T1000 (cell line): ENCODE measurements at regions not wholly inside any gene's neighbourhood (a gene's known extent, or its start where the extent isn't known, plus 50 kb on each side); places are given as distances from the start of the nearest gene placed in this dataset.

Experiments used
- DNase-seq: peaks from one replicate; lab custom pipeline; 2025; ENCODE audit warnings: mixed read lengths; lab: John Stamatoyannopoulos, UW

DNA sequence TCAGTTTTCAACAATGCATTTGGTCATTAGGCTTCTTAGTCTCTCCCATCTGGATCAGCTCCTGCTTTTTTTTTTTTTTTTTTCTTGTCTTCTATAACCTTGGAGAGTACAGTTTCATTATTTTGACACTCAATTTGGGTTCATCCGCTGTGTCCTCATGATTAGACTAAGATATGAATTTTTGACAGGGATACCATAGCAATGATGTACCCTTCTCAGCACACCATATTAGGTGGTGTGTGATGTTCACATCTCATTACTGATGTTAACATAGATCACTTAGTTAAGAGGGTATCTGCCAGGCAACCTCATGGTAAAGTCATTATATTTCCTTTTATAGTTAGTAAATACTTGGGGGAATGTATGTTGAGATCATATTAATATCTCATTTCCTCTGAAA lies 445.5 kb upstream of the IGFBP3 start:
- DNase-seq = no peak

DNA sequence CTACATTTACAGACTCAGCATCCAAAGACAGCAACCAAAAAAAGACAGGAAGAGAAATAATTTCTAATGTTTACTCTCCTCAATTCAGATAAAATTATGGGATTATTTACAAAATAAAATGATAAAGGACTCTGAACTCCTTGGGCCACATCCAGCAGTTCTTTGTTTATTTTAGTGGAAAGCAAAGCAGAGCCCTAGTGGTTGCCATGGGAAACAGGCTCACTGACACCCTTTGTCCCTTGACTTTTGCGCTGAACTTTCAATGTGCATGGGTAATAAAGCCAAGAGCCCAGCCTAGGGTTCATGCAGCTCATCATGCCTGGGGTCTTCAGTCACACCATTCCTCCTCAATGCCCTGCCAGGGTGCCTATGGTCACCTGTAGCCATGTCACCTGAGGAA lies 442.6 kb upstream of the IGFBP3 start:
- no peak for DNase-seq

DNA sequence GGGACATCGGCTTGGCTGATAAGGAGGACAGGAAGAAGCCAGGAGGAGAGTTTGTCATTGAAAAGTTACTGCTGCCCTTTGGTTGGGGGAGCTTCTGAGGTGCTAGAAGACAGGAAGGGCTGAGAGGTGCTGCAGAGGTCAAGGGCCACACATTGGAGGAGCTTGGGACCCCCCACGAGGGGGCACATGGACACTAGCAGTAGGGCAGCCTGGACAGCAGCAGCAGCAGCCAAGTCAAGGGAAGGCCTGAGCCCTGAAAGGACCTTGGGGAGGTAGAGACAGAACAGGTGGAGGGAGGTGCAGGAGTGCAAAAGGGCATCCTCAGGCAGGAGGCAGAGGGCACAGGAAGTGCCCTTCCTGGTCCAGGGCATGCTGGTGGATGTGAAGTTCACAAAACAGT lies 439.7 kb upstream of the IGFBP3 start:
- DNase-seq = no peak

DNA sequence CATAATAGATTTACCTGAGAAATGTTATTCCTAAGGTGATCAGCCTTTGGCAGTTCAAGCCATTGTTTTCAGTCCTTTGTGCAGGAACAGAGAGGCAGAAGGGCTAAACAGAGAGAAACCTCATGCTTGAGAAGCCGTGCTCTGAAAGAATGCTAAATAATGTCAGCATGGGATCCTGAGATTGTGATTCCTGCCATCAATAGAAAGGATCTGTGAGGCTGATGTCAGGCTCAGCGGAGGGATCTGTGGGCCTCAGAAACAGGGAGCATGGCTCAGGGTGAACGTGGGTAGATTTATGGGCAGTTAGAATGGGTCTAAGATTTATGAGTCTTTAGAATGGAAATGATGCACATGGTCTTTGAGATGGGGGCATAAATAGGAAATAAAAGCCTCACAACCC lies 439.2 kb upstream of the IGFBP3 start:
- DNase-seq = no peak

DNA sequence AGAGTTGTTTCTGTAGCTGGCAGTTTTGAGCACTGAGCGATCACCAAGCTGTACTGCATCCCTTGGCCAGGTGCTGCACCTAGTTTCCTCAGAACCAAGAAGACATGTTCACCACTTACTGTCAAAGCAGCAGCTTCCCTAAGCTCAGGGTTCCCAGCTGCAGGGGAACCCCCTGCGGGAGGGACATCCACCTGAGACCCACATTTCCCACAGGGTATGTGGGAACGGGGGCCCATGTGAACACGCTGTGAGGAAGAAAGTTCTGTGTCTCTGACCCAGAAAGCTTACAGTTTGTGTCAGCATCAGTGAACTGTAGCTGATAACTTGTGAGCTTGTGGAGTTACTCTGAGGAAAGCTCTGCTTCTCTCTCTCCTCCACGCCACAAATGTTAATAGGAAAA lies 436.8 kb upstream of the IGFBP3 start:
- no peak for DNase-seq

DNA sequence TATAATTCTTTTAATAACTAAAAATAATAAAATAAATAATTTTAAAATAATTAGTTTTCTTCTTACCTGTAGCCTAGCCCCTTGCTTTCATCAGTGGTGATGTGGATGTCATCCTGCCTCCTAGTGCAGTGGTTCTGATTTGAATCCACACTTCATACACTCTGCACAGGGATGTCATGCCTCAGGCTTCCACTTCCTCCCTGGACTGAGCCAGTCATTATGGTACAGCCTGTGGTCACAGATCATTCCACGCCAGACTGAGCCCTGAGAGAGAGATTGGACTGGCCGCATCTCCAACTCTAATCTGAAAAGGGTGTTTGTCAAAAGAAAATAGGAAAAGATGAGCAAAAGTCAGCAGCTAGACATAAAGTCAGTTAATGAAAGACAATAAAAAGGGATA lies 436.2 kb upstream of the IGFBP3 start:
- no peak for DNase-seq

DNA sequence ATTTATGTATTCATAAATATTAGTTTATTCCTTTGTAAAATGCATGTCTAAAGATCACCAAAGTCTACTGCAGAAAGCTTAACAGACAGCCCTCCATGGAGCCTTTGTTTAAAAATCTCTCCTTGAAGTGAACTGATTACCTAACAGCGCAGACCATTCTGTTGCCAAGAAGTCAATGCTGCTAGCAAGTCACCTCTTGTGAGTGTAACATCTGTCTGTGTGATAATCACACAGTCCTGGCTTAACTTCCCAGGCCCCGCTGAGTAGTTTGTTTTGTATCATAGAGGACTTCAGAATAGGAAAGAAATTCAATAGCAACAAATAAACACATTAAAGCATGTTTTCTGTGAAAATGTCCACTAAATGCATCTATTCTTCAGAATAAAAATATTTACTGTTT lies 435.3 kb upstream of the IGFBP3 start:
- DNase-seq = no peak

DNA sequence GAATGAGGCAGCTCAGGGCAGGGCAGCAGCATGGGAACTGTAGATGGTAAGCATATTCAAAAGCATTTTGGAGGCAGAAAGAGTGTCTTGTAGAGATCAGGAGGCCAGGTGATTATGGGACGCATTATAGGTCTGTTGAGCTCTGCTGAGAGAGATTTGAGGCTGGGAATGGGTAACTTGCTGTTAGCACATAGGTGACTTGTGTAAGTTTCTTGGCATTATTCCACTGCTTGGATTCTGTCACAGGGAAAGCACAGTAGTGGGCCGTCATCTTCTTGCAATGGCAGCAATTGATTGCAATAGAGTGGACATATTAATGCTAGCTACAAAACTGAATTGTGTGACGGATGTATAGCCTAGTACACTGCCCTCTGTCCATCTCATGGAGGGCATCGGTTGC lies 434.3 kb upstream of the IGFBP3 start:
- DNase-seq = no peak

DNA sequence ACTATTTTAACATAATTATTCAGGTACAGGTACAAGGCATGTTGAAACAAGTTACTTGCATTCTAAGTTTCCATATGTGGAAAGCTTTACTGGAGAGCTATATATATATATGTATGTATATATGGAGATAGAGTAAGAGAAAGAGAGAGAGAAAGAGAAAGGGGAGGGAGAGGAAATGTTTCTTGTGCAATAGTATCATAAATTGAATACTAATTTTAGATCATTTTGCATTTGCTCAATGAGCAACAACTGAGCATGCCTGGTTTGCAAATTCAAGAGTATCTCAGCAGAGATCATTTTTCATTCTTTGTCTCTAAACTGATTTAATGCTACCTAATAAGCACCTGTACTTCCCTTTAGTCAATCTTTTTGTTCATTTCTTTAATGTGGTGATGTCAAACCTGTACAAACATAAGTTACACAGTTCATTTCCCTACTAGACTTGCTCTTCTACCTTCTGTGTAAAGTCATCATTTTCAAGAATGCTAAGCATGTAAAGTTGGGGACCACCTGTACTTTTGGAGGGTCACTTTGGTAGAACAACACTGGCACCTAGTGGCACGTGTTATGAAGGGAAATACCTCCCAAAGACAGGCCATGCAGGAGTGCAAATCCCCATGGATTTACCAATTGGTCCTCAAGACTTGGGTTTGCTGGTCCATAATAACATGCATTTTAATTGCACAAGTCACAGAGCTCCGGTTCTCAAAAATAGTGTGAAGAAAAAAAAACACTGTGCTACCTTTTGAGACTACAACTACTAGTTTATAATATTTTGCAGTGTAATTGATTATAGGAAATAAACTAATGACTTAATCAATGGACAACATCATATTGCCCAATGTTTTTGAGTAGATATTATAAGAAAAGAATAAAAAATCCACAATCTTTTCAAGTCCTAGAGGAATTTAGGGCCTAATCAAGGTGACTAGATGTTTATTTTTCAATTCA lies 431.2 kb upstream of the IGFBP3 start:
- DNase-seq = peak; percentile 47

DNA sequence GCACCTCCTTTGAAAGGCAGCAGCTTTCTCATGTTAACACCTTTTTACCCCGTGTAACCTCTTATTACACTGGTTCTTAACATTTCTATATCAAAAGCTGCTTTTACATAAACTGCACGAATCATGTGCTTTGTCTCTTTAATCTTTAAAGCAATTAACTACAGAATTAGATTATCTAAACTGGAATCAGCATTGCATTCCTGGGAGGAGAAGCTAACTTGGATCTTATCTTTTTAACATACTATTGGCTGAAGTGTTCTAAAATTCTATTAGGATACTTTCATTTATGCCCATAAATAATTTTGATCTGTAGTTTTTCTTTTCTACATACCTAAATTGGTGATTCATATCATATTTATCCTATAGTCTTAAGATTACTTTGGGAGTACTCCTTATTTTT lies 428.4 kb upstream of the IGFBP3 start:
- no peak for DNase-seq

DNA sequence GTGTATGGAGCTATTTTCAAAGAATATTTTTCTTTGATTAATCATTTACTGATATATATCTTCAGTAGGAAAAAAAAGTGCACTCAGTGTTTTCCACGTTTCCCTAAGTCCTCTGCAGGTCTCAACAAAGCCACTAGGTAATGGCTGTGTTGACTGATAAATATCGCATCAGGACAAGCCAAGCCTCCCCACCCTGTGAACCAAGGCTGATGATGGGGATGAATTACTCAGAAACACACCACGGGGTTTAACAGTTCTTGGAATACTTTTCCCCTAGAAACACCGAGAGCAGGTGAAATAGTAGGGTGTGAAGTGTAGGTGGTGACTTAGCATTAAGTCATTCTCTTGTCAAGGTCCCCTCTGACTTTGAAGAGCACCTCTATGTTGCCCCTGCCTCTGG lies 423.5 kb upstream of the IGFBP3 start:
- no peak for DNase-seq

DNA sequence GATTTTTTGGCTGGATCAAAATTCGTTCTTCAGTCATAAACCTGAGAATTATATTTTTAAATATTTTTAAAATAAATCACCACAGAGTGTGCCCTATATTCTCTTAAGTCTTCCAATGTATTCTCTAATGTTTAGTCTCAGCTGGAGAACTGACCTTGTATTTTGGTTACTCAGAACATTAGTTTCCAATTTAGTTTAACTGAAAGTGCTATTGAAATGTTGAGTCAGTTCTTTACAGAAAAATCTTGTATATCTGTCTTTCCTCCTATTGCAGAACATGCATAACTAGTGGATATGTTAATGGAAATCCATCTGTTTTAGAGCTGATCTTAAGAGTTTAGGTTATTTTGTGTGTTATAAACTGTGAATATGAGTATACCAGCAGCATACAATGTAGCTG lies 422.7 kb upstream of the IGFBP3 start:
- DNase-seq = no peak

DNA sequence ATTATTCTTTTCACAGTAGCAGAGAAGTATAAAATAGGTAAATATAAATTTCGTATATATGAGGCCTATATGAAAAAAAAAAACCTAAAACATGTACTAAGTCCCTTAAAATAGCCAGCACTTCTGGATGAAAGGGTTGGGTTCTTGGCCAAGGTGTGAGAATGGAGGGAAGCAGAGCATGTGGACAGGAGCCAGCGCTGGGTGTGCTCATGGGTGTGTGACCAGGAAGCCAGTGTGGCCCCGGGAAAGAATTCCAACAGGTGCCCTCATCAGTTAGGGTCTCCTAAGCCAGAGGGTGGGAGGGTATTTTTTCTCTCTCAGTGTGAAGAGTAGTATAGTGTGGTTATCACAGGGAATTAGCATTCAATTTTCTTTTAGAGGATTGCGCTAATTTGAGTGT lies 401.9 kb upstream of the IGFBP3 start:
- DNase-seq = no peak

DNA sequence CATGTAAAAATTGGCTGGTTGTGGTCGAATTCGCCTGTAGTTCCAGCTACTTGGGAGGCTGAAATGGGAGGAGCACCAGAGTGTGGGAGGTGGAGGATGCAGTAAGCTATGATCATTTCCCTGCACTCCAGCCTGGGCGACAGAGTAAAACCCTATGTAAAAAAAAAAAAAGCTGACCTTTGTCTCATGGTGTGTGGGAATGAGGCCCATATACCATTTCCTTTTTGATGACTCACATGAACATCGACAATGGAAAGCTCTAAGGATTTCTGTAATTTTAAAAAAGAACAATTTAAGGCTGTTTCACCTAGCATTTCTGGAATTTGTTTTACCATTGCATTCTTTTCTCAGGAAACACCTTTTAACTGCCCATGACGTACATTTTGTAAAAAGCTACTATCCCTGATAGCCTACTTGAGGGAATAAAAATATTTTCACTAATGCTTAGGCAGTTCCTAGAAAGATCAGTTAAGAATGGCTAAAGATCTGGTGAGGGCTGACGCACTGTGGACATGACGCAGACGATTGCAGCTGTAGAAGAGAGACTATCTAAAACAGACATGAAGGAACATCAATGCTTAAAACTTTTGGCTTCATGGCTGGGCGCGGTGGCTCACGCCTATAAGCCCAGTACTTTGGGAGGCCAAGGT lies 400.6 kb upstream of the IGFBP3 start:
- no peak for DNase-seq

DNA sequence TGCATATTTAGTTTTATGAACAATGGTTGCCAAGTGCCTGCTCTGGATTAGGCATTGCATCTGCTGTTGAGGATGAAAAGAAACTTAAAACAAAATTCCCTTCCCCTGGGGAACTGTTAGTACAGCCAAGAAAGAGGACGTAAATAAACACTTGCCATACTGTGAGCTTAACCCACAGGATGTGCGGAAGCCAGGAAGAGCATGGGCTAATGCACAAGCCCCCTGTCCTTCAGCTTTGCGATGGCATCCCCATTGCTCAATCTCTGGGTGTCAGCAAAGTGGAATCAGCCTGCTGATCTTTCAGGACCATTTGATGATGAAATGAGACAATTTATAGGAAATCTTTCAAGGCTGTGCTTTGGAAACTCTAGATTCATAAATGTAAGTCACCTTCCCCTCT lies 399.9 kb upstream of the IGFBP3 start:
- DNase-seq = no peak

DNA sequence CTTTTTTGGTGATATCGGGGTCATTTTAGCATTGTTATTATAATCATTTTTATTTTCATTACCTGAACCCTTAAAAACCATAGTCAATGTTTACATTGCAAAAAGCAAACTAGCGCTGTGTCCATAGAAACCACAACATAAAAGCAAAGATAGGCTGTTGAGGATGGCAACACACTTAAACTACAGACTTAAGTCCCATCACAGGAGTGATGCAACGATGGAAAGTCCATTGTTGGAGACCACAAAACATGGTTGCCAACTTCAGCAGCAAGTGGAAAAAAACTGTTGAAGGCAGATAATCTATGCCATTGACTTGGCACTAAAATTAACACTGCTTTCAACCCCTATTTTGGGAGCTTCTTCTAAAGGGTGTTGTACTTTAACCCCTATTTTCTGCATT lies 398.8 kb upstream of the IGFBP3 start:
- DNase-seq = no peak

DNA sequence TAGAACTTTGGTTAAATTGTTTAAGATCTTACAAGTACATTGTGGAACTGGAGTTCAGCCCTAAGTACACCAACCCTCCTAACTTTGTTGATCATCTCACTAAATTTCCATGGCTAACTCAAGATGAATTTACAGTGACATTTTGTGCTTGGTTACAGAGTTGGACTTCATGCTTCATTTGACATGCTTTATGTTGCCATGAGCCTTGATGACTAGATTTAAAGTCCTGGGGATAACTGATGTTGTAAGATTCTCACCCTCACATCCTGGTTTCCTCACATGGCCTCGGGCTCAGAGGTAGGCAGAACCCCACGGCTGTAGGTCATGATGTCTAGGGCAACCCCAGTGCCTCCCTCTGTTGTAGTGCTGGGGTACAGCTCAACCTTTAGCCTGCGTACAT lies 397.2 kb upstream of the IGFBP3 start:
- no peak for DNase-seq

DNA sequence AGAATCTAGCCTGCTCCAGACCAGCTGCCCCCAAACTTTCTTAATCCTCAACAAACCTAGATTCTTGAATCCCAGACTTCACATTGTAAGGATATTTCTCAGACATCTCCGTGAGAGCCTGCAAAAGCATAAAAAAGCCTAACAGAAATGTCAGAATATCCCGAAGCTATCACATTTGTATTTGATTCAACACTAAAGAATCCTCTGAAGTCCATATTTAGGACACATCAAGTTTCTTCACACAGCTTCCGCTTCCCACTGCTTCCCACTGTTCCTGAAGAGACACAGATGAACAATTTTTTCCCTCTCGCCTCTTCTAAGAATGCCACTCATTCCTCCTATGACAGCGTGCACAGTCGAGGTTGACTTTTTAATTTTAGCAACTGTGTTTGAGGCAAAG lies 396.2 kb upstream of the IGFBP3 start:
- DNase-seq = no peak

DNA sequence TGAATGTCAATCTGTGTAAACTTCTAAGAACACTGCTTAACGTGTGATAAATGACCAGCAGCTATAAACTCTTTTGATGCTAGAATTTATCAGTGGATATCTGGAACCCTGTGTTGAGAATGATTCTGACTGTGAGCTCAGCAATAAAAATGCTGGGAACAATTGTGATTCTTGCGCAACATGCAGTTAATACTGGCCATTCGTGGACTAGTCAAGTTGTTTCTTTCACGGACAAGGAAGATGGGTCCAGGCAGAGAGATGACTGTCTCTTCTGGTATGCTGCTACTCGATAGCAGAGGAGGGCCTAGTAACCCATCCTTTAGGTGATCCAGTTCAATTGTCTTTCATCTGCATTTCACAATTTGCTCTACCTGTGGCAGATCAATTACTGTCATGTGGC lies 394.8 kb upstream of the IGFBP3 start:
- peak; percentile 18 for DNase-seq

DNA sequence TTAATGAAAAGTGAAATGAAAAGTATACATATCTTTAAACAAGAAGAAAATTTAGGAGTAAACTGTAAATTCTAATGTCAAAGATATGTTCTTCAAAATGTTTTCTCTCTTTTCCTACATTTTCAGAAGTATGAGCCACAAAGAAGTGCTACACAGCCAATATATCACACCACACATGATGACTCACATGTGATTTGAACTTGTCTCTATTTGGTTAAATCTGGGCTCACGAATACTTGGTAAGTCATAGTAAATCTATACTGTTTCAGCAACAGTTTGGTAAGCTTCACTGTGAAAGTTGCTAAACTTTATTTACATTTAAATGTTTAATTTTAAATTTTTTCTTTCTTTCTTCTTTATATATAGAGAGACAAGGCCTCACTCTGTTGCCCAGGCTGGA lies 380.6 kb upstream of the IGFBP3 start:
- no peak for DNase-seq

DNA sequence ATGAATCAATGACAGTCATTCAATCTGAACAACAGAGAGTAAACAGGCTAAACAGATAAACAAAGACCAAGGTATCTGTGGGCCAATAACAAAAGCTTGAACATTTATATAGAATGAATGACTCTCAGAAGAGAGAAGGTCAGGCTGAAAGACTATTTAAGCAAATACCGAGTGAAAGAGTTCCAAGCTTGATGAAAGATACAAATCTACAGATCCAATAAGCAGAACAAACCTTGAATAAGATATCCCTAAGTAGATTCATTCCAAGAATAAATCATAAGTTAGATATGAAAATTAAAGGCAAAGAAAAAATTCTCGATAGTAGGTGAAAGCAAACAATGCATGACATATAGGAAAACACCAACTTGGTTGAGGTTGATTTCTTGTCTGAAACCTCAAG lies 376.4 kb upstream of the IGFBP3 start:
- DNase-seq = no peak

DNA sequence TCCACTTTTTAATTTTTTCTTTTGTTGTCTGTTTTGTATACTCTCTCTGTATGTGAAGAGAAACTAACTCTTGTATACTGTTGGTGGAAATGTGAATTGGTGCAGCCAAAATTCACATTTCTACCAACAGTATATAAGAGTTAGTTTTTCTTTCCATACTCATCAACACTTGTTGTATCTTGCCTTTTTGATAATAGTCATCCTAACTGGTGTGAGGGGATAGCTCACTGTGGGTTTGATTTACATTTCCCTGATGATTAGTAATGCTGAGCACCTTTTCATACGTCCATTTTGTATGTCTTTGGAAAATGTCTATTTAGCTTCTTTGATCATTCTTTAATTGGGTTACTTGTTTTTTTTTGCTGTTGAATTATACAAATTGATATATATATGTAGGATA lies 375.5 kb upstream of the IGFBP3 start:
- DNase-seq = no peak

DNA sequence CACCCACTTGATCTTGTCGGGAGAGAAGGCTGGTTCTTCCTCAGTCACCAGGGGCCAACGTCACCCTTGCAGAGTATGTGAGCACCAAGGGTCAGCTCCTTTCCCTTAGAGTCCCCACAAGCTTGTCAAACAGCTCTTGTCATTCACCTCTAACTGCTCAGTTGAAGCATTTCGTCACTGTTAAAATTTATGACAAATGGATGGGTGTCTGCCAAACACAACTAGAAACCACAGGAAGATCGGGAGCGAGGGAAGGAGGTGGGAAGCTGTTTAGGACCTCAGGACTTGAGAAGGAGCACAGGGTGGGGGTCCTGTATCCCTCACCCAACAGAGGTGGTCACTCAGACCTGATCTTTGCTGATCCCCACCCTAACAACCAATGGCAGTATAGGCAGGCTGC lies 373.3 kb upstream of the IGFBP3 start:
- no peak for DNase-seq

DNA sequence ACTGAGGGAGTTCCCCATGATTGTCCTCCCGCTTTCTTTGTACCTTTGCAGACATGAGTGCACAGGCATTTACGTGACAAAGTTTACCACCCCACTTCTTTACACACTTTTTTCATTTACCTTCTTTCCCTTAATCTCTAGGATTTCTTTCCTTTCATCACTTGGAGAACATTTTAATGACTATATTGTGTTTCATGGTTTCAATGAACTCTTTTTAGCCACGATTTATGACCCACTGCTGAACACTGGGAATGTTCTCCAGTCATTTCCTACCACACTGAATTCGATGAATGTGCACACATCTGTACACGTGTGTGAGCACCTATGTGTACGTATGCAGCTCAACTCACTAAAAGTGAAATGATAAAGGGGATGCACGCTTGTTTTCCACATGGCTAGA lies 371.7 kb upstream of the IGFBP3 start:
- no peak for DNase-seq
